ENCODE measurements at regions not wholly inside any gene's neighbourhood (a gene's known extent, or its start where the extent isn't known, plus 50 kb on each side); places are given as distances from the start of the nearest gene placed in this dataset.

- Histone ChIP-seq H3K27ac (ENCODE audit: poor library complexity, severe bottlenecking) (no peak overlapping the region), H3K9me3 (ENCODE audit: severe bottlenecking) (no peaks in the 10 kb centered on the region), H3K36me3 (ENCODE audit: low read depth) (no peaks in the 10 kb centered on the region), H3K4me3 (ENCODE audit: severe bottlenecking) (no peak overlapping the region), H3K4me1 (ENCODE audit: insufficient read depth, poor library complexity, severe bottlenecking) (no peaks in the 10 kb centered on the region), H3K27me3 (ENCODE audit: insufficient read depth, poor library complexity, severe bottlenecking) (no peaks in the 10 kb centered on the region)
- no peak for DNase-seq (ENCODE audit: low spot score)
- no peak for ATAC-seq (ENCODE audit: low read depth)
- TF ChIP-seq CTCF (IDR thresholded peaks at IDR 0.05; ENCODE audit: poor library complexity, severe bottlenecking), result no peak
These were observed 257.5 kb downstream of the GADD45G start for GRCh38 chr9:89862316-89862715.

GRCh38 chr9:89863141-89863540 is 258.3 kb downstream of the GADD45G start:
- no peak for TF ChIP-seq CTCF (IDR thresholded peaks at IDR 0.05; ENCODE audit: poor library complexity, severe bottlenecking)
- no peak for ATAC-seq (ENCODE audit: low read depth)
- no peaks in the 10 kb centered on the region for H3K9me3 ChIP-seq (ENCODE audit: severe bottlenecking)
- H3K4me3 ChIP-seq (ENCODE audit: severe bottlenecking), result no peak overlapping the region
- no peaks in the 10 kb centered on the region for H3K36me3 ChIP-seq (ENCODE audit: low read depth)
- H3K27ac ChIP-seq (ENCODE audit: poor library complexity, severe bottlenecking), result no peak overlapping the region
- H3K4me1 ChIP-seq (ENCODE audit: insufficient read depth, poor library complexity, severe bottlenecking), result no peaks in the 10 kb centered on the region
- H3K27me3 ChIP-seq (ENCODE audit: insufficient read depth, poor library complexity, severe bottlenecking), result no peaks in the 10 kb centered on the region
- DNase-seq (ENCODE audit: low spot score), result no peak

- ATAC-seq (ENCODE audit: low read depth), result no peak
- Histone ChIP-seq H3K27me3 (ENCODE audit: insufficient read depth, poor library complexity, severe bottlenecking) (no peaks in the 10 kb centered on the region), H3K4me1 (ENCODE audit: insufficient read depth, poor library complexity, severe bottlenecking) (no peaks in the 10 kb centered on the region), H3K36me3 (ENCODE audit: low read depth) (no peaks in the 10 kb centered on the region), H3K9me3 (ENCODE audit: severe bottlenecking) (no peaks in the 10 kb centered on the region), H3K4me3 (ENCODE audit: severe bottlenecking) (no peak overlapping the region), H3K27ac (ENCODE audit: poor library complexity, severe bottlenecking) (no peak overlapping the region)
- no peak for DNase-seq (ENCODE audit: low spot score)
- TF ChIP-seq CTCF (IDR thresholded peaks at IDR 0.05; ENCODE audit: poor library complexity, severe bottlenecking), result no peak
These were observed 259.0 kb downstream of the GADD45G start for GRCh38 chr9:89863837-89864236.

- Histone ChIP-seq H3K36me3 (ENCODE audit: low read depth) (no peaks in the 10 kb centered on the region), H3K27me3 (ENCODE audit: insufficient read depth, poor library complexity, severe bottlenecking) (no peaks in the 10 kb centered on the region), H3K4me1 (ENCODE audit: insufficient read depth, poor library complexity, severe bottlenecking) (no peaks in the 10 kb centered on the region), H3K9me3 (ENCODE audit: severe bottlenecking) (no peaks in the 10 kb centered on the region), H3K4me3 (ENCODE audit: severe bottlenecking) (no peak overlapping the region), H3K27ac (ENCODE audit: poor library complexity, severe bottlenecking) (no peak overlapping the region)
- DNase-seq (ENCODE audit: low spot score), result no peak
- no peak for TF ChIP-seq CTCF (IDR thresholded peaks at IDR 0.05; ENCODE audit: poor library complexity, severe bottlenecking)
- ATAC-seq (ENCODE audit: low read depth), result no peak
These were observed 259.4 kb downstream of the GADD45G start for GRCh38 chr9:89864257-89864656.

GRCh38 chr9:89864731-89865130 is 259.9 kb downstream of the GADD45G start:
- H3K36me3 ChIP-seq (ENCODE audit: low read depth), result no peaks in the 10 kb centered on the region
- H3K4me1 ChIP-seq (ENCODE audit: insufficient read depth, poor library complexity, severe bottlenecking), result no peaks in the 10 kb centered on the region
- H3K27ac ChIP-seq (ENCODE audit: poor library complexity, severe bottlenecking), result no peak overlapping the region
- no peak overlapping the region for H3K4me3 ChIP-seq (ENCODE audit: severe bottlenecking)
- H3K9me3 ChIP-seq (ENCODE audit: severe bottlenecking), result no peaks in the 10 kb centered on the region
- TF ChIP-seq CTCF (IDR thresholded peaks at IDR 0.05; ENCODE audit: poor library complexity, severe bottlenecking), result no peak
- DNase-seq (ENCODE audit: low spot score) (no peak), ATAC-seq (ENCODE audit: low read depth) (no peak)
- no peaks in the 10 kb centered on the region for H3K27me3 ChIP-seq (ENCODE audit: insufficient read depth, poor library complexity, severe bottlenecking)
